Stimulated activated naive B cell treated with anti-CD40 and anti-IgM and Interleukin-4, amounts not matched to agents 10 μg/mL and 1 μg/mL and 100 μg/mL, for 72 hours (primary cell): ENCODE measurements at regions not wholly inside any gene's neighbourhood (a gene's known extent, or its start where the extent isn't known, plus 50 kb on each side); places are given as distances from the start of the nearest gene placed in this dataset.

ENCODE experiments used
- ATAC-seq, 2 donors: fragments of 150-1000 bp; cut with Tn5 transposase; replicated peaks; 2 replicates each; pipeline ENCODE4 v1.10.0; 2021; ENCODE audit warnings: moderate library complexity in 1 of 2
- DNase-seq: peaks from one replicate; pipeline ENCODE4 v3.0.0; 2021
- H3K27ac Mint-ChIP-seq: one replicate; pipeline ENCODE4 v1.8.0; 2022; ENCODE audit warnings: mild to moderate bottlenecking, mixed read lengths
- H3K27me3 Mint-ChIP-seq, 2 donors: one replicate each; pipeline ENCODE4 v1.8.0; 2022; ENCODE audit warnings: mixed read lengths in 2 of 2
- H3K36me3 Mint-ChIP-seq, 2 donors: one replicate each; pipeline ENCODE4 v1.8.0; 2022; ENCODE audit warnings: mixed read lengths in 2 of 2, mild to moderate bottlenecking in 1 of 2
- H3K4me1 Mint-ChIP-seq, 2 donors: one replicate each; pipeline ENCODE4 v1.8.0; 2022; ENCODE audit warnings: mixed read lengths in 2 of 2, mild to moderate bottlenecking in 1 of 2
- H3K4me3 Mint-ChIP-seq, 2 donors: one replicate each; pipeline ENCODE4 v1.8.0; 2022; ENCODE audit warnings: mild to moderate bottlenecking in 2 of 2, mixed read lengths in 2 of 2, moderate library complexity in 1 of 2
- H3K9me3 Mint-ChIP-seq, 2 donors: one replicate each; pipeline ENCODE4 v1.8.0; 2022; ENCODE audit warnings: mixed read lengths in 2 of 2, mild to moderate bottlenecking in 1 of 2

GRCh38 chr4:16329797-16330134, 103.5 kb upstream of the TAPT1 start:
- Mint-ChIP-seq H3K9me3 (peaks cover 0 to 1% of the 10 kb centered on the region in 2 donors), H3K36me3 (no peaks in the 10 kb centered on the region), H3K4me3 (no peak overlapping the region), H3K27me3 (peaks cover 4 to 10% of the 10 kb centered on the region in 2 donors), H3K4me1 (no peaks in the 10 kb centered on the region), H3K27ac (no peak overlapping the region)
- DNase-seq = no peak
- no peak for ATAC-seq

- no peak overlapping the region for H3K27ac Mint-ChIP-seq
- no peaks in the 10 kb centered on the region for H3K36me3 Mint-ChIP-seq
- DNase-seq (no peak), ATAC-seq (no peak)
- no peak overlapping the region for H3K4me3 Mint-ChIP-seq
- H3K9me3 Mint-ChIP-seq = peaks cover 0 to 1% of the 10 kb centered on the region in 2 donors
- no peaks in the 10 kb centered on the region for H3K4me1 Mint-ChIP-seq
- H3K27me3 Mint-ChIP-seq = peaks cover 4 to 10% of the 10 kb centered on the region in 2 donors
These were observed 103.0 kb upstream of the TAPT1 start for GRCh38 chr4:16329125-16329796.

- H3K4me3 Mint-ChIP-seq = no peak overlapping the region
- H3K4me1 Mint-ChIP-seq = no peaks in the 10 kb centered on the region
- no peak for ATAC-seq
- H3K27ac Mint-ChIP-seq = no peak overlapping the region
- no peak for DNase-seq
- peaks cover 11 to 13% of the 10 kb centered on the region in 2 donors for H3K9me3 Mint-ChIP-seq
- peaks cover 14 to 20% of the 10 kb centered on the region in 2 donors for H3K36me3 Mint-ChIP-seq
- H3K27me3 Mint-ChIP-seq = peaks cover 4 to 5% of the 10 kb centered on the region in 2 donors
These were observed 95.9 kb upstream of the TAPT1 start for GRCh38 chr4:16322183-16322582.

- Mint-ChIP-seq H3K27ac (no peak overlapping the region), H3K27me3 (no peaks in the 10 kb centered on the region), H3K36me3 (peaks cover 4 to 6% of the 10 kb centered on the region in 2 donors), H3K4me1 (peaks cover 2 to 6% of the 10 kb centered on the region in 2 donors), H3K4me3 (no peak overlapping the region), H3K9me3 (peaks cover 0 to under 1% of the 10 kb centered on the region in 2 donors)
- DNase-seq (no peak), ATAC-seq (no peak)
These were observed 89.2 kb upstream of the TAPT1 start for GRCh38 chr4:16315456-16315855.

- Mint-ChIP-seq H3K27ac (no peak overlapping the region), H3K4me1 (no peaks in the 10 kb centered on the region), H3K9me3 (peaks cover 3 to 4% of the 10 kb centered on the region in 2 donors), H3K4me3 (no peak overlapping the region), H3K36me3 (no peaks in the 10 kb centered on the region), H3K27me3 (no peaks in the 10 kb centered on the region)
- no peak for ATAC-seq
- no peak for DNase-seq
These were observed 84.3 kb upstream of the TAPT1 start for GRCh38 chr4:16310606-16311005.

- DNase-seq (no peak), ATAC-seq (no peak)
- H3K27ac Mint-ChIP-seq = no peak overlapping the region
- H3K9me3 Mint-ChIP-seq = no peaks in the 10 kb centered on the region
- no peaks in the 10 kb centered on the region for H3K36me3 Mint-ChIP-seq
- H3K27me3 Mint-ChIP-seq = no peaks in the 10 kb centered on the region
- H3K4me3 Mint-ChIP-seq = no peak overlapping the region
- no peaks in the 10 kb centered on the region for H3K4me1 Mint-ChIP-seq
These were observed 76.4 kb upstream of the TAPT1 start for GRCh38 chr4:16302648-16303047.

GRCh38 chr4:16297003-16297402, 70.7 kb upstream of the TAPT1 start:
- Mint-ChIP-seq H3K4me1 (no peaks in the 10 kb centered on the region), H3K36me3 (no peaks in the 10 kb centered on the region), H3K27ac (no peak overlapping the region), H3K27me3 (no peaks in the 10 kb centered on the region), H3K9me3 (peaks cover 0 to 2% of the 10 kb centered on the region in 2 donors), H3K4me3 (no peak overlapping the region)
- DNase-seq (no peak), ATAC-seq (no peak)

- peaks cover 0 to 2% of the 10 kb centered on the region in 2 donors for H3K9me3 Mint-ChIP-seq
- H3K4me3 Mint-ChIP-seq = no peak overlapping the region
- no peak overlapping the region for H3K27ac Mint-ChIP-seq
- ATAC-seq (peak in 1 of 2 donors; percentile 29), DNase-seq (no peak)
- no peaks in the 10 kb centered on the region for H3K27me3 Mint-ChIP-seq
- peaks cover 0 to 1% of the 10 kb centered on the region in 2 donors for H3K4me1 Mint-ChIP-seq
- H3K36me3 Mint-ChIP-seq = no peaks in the 10 kb centered on the region
These were observed 68.2 kb upstream of the TAPT1 start for GRCh38 chr4:16294455-16294854.

GRCh38 chr4:16293210-16293838, 67.1 kb upstream of the TAPT1 start:
- peaks cover 0 to 2% of the 10 kb centered on the region in 2 donors for H3K9me3 Mint-ChIP-seq
- no peak overlapping the region for H3K27ac Mint-ChIP-seq
- no peaks in the 10 kb centered on the region for H3K36me3 Mint-ChIP-seq
- DNase-seq (no peak), ATAC-seq (no peak)
- H3K4me1 Mint-ChIP-seq = peaks cover 0 to 1% of the 10 kb centered on the region in 2 donors
- H3K4me3 Mint-ChIP-seq = no peak overlapping the region
- H3K27me3 Mint-ChIP-seq = no peaks in the 10 kb centered on the region

GRCh38 chr4:16292585-16292984, 66.3 kb upstream of the TAPT1 start:
- ATAC-seq = no peak
- no peaks in the 10 kb centered on the region for H3K36me3 Mint-ChIP-seq

GRCh38 chr4:16290681-16291420, 64.6 kb upstream of the TAPT1 start:
- H3K36me3 Mint-ChIP-seq = no peaks in the 10 kb centered on the region
- ATAC-seq (no peak), DNase-seq (no peak)
- no peaks in the 10 kb centered on the region for H3K27me3 Mint-ChIP-seq
- no peaks in the 10 kb centered on the region for H3K9me3 Mint-ChIP-seq
- H3K27ac Mint-ChIP-seq = no peak overlapping the region
- H3K4me1 Mint-ChIP-seq = peaks cover 0 to 1% of the 10 kb centered on the region in 2 donors
- no peak overlapping the region for H3K4me3 Mint-ChIP-seq

More at GRCh38 chr4:16292585-16292984, 66.3 kb upstream of the TAPT1 start:
- H3K27me3 Mint-ChIP-seq = no peaks in the 10 kb centered on the region
- H3K4me3 Mint-ChIP-seq = no peak overlapping the region
- no peak for DNase-seq
- H3K27ac Mint-ChIP-seq = no peak overlapping the region
- H3K9me3 Mint-ChIP-seq = peaks cover 0 to 2% of the 10 kb centered on the region in 2 donors
- peaks cover 0 to 1% of the 10 kb centered on the region in 2 donors for H3K4me1 Mint-ChIP-seq

- no peak for DNase-seq
- peaks cover 0 to 1% of the 10 kb centered on the region in 2 donors for H3K4me1 Mint-ChIP-seq
- peaks cover 2% of the 10 kb centered on the region in 2 donors for H3K9me3 Mint-ChIP-seq
- peak in 1 of 2 donors; percentile 34 for ATAC-seq
- H3K27me3 Mint-ChIP-seq = no peaks in the 10 kb centered on the region
- H3K4me3 Mint-ChIP-seq = no peak overlapping the region
- H3K36me3 Mint-ChIP-seq = peaks cover 2% of the 10 kb centered on the region in 2 donors
- no peak overlapping the region for H3K27ac Mint-ChIP-seq
These were observed 63.8 kb upstream of the TAPT1 start for GRCh38 chr4:16289897-16290554.

- Mint-ChIP-seq H3K4me1 (no peaks in the 10 kb centered on the region), H3K27ac (no peak overlapping the region), H3K36me3 (peaks cover 10 to 20% of the 10 kb centered on the region in 2 donors), H3K9me3 (peaks cover 15 to 16% of the 10 kb centered on the region in 2 donors), H3K27me3 (no peaks in the 10 kb centered on the region), H3K4me3 (no peak overlapping the region)
- no peak for ATAC-seq
- no peak for DNase-seq
These were observed 57.8 kb upstream of the TAPT1 start for GRCh38 chr4:16284050-16284449.

- Mint-ChIP-seq H3K4me3 (no peak overlapping the region), H3K27ac (no peak overlapping the region), H3K4me1 (no peaks in the 10 kb centered on the region), H3K27me3 (no peaks in the 10 kb centered on the region), H3K9me3 (peaks cover 7 to 8% of the 10 kb centered on the region in 2 donors), H3K36me3 (peaks cover 7 to 21% of the 10 kb centered on the region in 2 donors)
- no peak for ATAC-seq
- DNase-seq = no peak
These were observed 51.9 kb upstream of the TAPT1 start for GRCh38 chr4:16278178-16278577.
